ENCODE measurements at regions not wholly inside any gene's neighbourhood (a gene's known extent, or its start where the extent isn't known, plus 50 kb on each side); places are given as distances from the start of the nearest gene placed in this dataset.
A peak's percentile ranks its signal among the peaks of the same experiment; 100 is the strongest.

DNA sequence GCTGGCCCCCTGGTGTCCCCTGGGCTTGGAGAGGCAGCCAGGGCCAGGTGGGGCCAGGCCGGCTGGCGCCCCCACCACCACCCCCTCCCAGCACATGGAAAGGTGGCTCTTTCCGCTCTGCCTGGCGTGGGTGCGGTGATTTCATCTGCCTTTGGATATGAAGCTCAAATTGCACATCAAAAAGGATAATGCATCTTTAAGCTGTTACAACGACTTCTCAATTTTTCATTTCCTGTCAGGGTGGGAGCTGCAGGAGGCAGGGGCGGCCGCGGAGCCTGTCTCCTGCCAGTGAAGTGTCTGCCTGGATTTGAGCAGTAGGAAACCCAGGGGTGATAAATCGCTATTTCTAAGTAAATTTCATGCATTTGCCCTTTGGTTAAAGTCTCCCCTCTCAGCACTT, 169.2 kb upstream of the MVB12B start:
- peaks cover 3% of the 10 kb centered on the region for H3K27me3 ChIP-seq
- H3K9me3 ChIP-seq (replicated peaks in 1 of 3), result no peaks in the 10 kb centered on the region
- no peaks in the 10 kb centered on the region for H3K36me3 ChIP-seq (replicated peaks in 1 of 2)
- H3K4me1 ChIP-seq (replicated peaks in 1 of 2), result no peaks in the 10 kb centered on the region
- intact Hi-C loops (cut with DNase I), result no loop called here
- 41 to 46% (median 43%) methylated on average over 7 to 10 of the region's 10 CpGs for WGBS, 4 donors
- H3K4me3 ChIP-seq, result no peak overlapping the region
- TF ChIP-seq, protein P1, sequence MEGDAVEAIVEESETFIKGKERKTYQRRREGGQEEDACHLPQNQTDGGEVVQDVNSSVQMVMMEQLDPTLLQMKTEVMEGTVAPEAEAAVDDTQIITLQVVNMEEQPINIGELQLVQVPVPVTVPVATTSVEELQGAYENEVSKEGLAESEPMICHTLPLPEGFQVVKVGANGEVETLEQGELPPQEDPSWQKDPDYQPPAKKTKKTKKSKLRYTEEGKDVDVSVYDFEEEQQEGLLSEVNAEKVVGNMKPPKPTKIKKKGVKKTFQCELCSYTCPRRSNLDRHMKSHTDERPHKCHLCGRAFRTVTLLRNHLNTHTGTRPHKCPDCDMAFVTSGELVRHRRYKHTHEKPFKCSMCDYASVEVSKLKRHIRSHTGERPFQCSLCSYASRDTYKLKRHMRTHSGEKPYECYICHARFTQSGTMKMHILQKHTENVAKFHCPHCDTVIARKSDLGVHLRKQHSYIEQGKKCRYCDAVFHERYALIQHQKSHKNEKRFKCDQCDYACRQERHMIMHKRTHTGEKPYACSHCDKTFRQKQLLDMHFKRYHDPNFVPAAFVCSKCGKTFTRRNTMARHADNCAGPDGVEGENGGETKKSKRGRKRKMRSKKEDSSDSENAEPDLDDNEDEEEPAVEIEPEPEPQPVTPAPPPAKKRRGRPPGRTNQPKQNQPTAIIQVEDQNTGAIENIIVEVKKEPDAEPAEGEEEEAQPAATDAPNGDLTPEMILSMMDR (IDR thresholded peaks at IDR 0.05), result no peak
- no peak for TF ChIP-seq POLR2A (IDR thresholded peaks at IDR 0.05)
- H3K27ac ChIP-seq, result no peak overlapping the region
- no peak for DNase-seq

DNA sequence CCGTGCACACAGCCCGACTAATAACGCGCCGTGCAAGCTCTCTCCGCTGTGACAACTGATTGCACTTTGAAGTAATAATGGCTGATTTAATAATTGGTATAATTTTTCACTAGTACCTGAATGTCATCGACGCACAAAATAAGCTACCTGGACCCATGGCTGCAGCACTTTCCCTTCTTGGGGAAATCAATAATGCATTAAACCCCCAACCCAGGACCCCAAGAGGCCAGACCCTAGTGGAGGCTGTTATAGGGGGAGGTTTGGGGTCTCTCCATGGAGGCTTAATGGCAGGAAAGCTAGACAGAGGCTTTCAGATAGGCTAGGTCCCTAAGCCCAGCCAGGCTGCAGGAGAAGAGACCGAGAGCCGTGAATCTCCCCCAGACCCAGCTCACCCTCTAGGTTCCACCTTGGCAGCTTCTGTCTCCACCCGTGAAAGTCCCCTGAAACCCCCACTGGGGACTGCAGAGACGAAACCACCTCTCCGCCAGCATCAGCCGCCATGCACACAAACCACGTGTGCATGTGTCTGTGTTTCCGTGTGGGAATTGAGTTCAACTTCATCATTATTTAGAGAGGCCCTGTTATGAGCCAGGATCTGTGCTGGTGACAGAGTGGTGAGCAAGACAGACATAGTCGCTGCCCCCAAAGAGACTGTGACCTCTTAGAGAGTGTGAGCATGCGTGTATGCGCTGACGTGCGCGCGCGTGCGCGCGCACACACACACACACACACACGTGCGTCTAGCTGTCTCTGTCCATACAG, 168.6 kb upstream of the MVB12B start:
- H3K4me3 ChIP-seq, result no peak overlapping the region
- WGBS, 4 donors, result 70 to 77% (median 72%) methylated on average over 29 of the region's 29 CpGs
- H3K27ac ChIP-seq, result no peak overlapping the region
- TF ChIP-seq POLR2A (IDR thresholded peaks at IDR 0.05), result no peak
- TF ChIP-seq, protein P1 (IDR thresholded peaks at IDR 0.05), result no peak
- H3K4me1 ChIP-seq (replicated peaks in 1 of 2), result no peaks in the 10 kb centered on the region
- peak in 1 of 7 donors; percentile 10 for DNase-seq
- H3K36me3 ChIP-seq (replicated peaks in 1 of 2), result no peaks in the 10 kb centered on the region
- peaks cover 3% of the 10 kb centered on the region for H3K27me3 ChIP-seq
- intact Hi-C loops (cut with DNase I), result no loop called here
- no peaks in the 10 kb centered on the region for H3K9me3 ChIP-seq (replicated peaks in 1 of 3)

DNA sequence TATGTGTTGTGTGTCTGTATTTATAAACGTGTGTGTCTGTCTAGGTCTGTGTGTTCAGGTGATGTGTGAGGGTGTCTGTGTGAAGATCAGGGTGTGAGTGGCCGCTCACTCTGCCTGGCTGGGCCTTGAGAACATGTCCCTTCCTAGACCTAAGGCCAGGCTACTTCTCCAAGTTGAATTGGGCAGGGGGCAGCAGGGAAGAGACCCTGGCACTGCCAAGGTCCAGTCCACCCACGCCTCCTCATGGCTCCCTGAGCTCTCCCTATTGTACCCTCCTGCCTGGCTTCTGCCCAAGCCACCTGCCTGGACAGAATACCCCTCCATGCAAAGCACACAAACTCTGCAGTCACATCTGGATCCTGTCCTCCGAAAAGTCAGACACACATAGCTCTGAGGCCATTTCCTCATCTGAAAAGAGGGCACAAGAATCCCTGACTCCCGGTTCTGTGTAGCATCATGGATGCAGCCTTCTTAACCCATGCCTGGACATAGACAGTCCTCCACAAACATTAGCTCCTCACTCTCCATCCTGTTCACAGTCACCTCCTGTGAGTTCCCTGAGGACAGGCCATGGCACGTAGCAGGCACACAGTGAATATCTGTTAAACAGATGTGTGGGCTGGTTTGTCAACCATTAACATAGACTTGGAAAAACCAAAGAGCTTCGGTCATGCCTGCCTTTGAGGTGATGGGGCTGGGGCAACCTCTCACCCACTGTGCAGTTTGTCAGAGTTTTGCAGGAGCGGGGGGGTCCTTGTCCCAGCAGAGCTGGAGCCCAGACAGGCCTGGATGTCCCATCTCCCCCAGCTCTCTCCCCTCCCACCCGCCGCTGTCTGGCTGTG, 167.8 kb upstream of the MVB12B start:
- intact Hi-C loops (cut with DNase I), result no loop called here
- Histone ChIP-seq H3K27ac (no peak overlapping the region), H3K4me1 (replicated peaks in 1 of 2) (no peaks in the 10 kb centered on the region), H3K4me3 (no peak overlapping the region), H3K36me3 (replicated peaks in 1 of 2) (no peaks in the 10 kb centered on the region), H3K27me3 (peaks cover 3% of the 10 kb centered on the region), H3K9me3 (replicated peaks in 1 of 3) (no peaks in the 10 kb centered on the region)
- no peak for TF ChIP-seq POLR2A (IDR thresholded peaks at IDR 0.05)
- TF ChIP-seq, protein P1 (IDR thresholded peaks at IDR 0.05), result no peak
- 55 to 69% (median 63%) methylated on average over 8 to 10 of the region's 10 CpGs for WGBS, 4 donors
- peak in 1 of 7 donors; percentile 13 for DNase-seq

DNA sequence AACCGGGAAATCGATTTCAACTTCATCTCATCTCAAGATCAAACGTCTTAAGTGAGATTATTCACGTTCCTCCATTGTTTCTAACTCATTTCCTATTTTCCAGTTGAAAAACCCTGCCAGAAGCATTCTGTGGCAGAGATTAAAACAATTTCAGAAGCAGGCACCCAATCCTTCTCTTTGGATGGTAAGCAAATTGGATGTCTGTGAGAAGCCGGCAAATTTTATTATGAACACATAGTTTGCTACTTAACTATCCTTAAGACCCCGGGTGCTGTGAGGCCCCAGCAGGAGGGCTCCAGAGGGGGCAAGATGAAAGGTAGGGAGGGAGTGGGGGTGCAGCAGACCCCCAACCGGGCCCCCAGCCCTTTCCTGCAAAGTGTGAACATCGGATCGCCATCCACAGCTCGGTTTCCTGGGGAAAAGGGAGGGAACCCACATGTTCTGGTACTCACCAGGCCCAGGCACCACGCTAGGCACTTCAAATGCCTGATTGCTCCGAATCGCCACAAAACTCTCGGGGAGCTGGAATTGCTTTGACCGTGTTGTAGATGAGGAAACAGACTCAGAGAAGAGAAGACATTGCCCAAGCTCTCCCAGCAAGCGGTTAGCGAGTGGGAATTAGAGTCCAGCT, 167.1 kb upstream of the MVB12B start:
- no peak overlapping the region for H3K4me3 ChIP-seq
- peaks cover 3% of the 10 kb centered on the region for H3K27me3 ChIP-seq
- 75 to 77% (median 76%) methylated on average over 17 of the region's 17 CpGs for WGBS, 4 donors
- no peak for TF ChIP-seq POLR2A (IDR thresholded peaks at IDR 0.05)
- TF ChIP-seq, protein P1 (IDR thresholded peaks at IDR 0.05), result no peak
- no peaks in the 10 kb centered on the region for H3K9me3 ChIP-seq (replicated peaks in 1 of 3)
- peak in 3 of 7 donors; percentile 2 to 10 (median 5) for DNase-seq
- intact Hi-C loops (cut with DNase I), result no loop called here
- H3K36me3 ChIP-seq (replicated peaks in 1 of 2), result no peaks in the 10 kb centered on the region
- no peaks in the 10 kb centered on the region for H3K4me1 ChIP-seq (replicated peaks in 1 of 2)
- no peak overlapping the region for H3K27ac ChIP-seq
